ENCODE measurements at regions not wholly inside any gene's neighbourhood (a gene's known extent, or its start where the extent isn't known, plus 50 kb on each side); places are given as distances from the start of the nearest gene placed in this dataset.

DNA sequence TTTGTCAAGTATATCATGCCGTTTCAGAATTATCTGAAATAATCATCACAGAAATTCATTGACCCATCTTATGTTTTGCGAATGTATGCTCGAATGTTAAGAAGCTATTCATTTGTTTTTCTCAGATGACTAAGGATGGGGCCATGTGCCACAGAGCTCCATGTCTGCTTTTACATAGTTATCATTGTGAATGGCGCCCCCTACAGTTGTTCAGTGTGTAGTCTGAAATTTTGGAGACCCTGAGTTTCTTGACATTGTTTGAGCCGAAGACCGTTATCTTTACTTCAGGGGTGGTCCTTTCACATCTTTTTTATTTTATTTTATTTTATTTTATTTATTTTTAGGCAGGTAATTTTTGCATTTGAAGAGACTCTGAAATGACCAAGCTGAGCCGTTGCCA lies 972.0 kb upstream of the RBFOX1 start:
- DNase-seq: no peak

DNA sequence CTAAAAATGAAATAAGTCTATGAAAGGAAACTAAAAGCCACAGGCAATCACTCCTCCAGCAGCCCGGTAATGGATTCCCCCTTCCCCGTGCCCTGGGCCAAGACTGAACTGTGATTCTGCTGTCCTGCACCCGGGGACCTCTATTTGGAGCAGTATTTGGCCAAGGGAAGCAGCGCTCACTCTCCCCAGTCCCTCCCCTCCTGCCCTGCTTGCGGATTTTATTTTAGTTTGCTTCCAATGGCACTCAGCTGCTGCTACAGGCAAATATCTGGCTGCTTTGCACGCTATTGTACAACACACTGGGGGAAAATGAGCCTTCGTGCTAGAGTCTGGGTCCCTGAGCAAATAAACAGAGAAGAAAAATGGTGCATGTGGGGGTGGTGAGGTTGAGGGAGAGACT lies 975.7 kb upstream of the RBFOX1 start:
- DNase-seq: no peak

DNA sequence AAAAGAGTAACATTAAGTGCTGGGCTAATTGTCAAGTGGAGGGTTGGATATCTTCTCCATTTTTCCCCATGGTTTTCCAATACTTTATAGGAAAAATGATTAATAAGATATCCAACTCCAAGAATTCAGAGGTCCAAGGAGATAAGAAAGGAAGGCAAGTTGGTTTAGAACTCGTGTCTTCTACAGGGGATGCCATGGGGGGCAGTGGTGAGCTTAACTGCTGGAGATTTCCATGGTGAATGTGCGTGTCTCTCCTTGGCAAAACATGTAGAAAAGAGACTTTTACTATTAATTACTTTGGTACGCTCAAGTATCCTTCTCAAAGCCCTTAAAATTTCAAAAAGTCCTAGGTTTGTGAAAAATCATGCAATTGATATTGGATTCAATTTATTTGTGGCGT lies 982.9 kb upstream of the RBFOX1 start:
- DNase-seq: no peak

DNA sequence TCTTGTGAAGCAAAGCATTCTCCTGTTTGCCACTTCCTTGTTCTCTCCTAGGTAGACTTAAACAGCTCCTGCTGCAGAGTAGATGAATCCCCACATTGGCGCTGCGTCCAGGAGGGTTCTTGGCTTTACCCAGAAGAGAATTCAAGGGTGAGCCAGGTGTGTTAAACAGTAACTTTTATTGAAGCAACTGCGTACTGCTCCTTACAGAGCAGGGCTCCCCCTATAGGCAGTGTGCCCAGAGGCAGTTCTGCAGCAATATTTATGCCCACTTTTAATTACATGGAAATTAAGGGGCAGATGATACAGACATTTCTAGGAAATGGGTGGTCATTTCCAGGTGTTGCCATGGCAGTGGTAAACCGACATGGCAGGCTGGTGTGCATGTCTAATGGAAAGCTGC lies 987.6 kb upstream of the RBFOX1 start:
- DNase-seq: no peak

DNA sequence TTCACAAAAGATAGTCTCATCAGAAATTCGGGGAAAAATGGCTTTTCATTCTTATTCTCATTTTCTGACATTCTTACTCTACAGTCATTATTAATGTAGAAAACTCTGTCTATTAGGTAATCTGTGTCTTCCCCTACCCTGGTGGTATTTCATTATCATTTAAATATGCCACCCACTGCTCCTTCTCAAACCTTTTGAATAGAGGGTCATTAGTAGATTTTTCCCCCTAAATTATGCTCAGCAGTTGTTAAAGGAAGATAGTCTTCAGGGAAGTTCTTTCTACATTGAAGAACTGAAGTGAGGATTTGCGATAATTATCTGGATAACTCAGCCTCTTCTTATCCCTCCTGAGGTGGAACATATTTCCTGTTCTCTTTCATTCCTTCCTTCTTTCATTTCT lies 989.5 kb upstream of the RBFOX1 start:
- DNase-seq: no peak

DNA sequence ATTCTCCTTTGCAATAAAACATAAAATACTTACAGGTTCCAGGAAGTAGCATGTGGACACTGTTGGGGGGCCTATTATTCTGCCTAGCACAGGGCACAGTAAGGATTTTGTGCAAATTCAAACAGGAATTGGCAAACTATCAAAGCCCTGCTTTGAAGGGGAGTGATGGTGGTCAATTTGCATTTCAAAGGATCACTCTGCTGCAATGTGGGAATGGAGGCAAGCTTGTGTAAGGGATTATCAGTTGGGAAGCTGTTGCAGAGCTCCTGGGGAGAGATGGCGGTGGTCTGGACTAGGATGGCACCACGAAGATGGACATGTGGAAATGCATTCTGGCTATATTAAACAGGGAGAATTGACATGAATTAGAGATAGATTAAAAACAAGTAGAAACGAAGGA lies 990.7 kb upstream of the RBFOX1 start:
- no peak for DNase-seq

- DNase-seq: no peak
Observed at GRCh38 chr16:6335072-6335471, 997.6 kb upstream of the RBFOX1 start.

DNA sequence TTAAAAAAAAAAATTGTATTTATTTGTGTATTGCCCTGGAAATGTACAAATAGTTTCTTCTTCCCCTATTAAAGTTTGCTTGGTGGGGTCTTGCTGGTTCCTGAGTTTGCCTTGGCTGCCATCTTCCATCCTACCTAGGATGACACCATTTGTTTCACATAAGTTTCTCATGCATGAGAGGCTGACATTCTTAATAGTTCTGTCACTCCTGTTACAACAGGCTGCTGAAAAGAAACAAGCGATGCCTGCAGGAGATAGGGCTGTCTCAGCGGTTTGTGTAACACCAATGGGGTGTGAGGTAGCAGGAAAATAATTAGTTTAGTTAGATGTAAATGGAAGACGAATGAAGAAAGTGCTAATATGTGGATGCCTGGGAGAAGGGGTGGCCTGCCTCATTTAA lies 1000.9 kb upstream of the RBFOX1 start:
- no peak for DNase-seq

DNA sequence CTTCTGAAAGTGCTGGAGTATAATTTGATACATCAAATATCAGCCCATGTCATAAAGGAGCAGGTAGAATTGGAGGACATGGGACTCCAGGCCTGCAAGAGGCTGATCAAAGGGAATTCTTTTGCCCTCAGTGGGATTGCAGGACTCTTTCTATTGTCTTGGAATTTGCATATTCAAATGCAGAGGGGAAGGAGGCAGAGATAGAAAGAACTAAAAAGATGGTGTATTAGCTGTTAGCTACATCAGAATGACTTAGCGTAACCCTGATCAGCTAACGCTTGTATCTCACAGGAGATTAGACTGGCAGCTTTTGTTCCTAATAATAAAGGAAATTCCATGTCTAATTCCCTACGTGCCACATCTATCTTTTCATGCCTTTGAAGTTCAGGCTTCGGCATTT lies 1014.7 kb upstream of the RBFOX1 start:
- no peak for DNase-seq

- no peak for DNase-seq
Observed at GRCh38 chr16:6309271-6309670, 1023.4 kb upstream of the RBFOX1 start.

GRCh38 chr16:6308176-6308575 lies 1024.5 kb upstream of the RBFOX1 start:
- DNase-seq: no peak

GRCh38 chr16:6300523-6300922 lies 1032.1 kb upstream of the RBFOX1 start:
- DNase-seq: no peak

DNA sequence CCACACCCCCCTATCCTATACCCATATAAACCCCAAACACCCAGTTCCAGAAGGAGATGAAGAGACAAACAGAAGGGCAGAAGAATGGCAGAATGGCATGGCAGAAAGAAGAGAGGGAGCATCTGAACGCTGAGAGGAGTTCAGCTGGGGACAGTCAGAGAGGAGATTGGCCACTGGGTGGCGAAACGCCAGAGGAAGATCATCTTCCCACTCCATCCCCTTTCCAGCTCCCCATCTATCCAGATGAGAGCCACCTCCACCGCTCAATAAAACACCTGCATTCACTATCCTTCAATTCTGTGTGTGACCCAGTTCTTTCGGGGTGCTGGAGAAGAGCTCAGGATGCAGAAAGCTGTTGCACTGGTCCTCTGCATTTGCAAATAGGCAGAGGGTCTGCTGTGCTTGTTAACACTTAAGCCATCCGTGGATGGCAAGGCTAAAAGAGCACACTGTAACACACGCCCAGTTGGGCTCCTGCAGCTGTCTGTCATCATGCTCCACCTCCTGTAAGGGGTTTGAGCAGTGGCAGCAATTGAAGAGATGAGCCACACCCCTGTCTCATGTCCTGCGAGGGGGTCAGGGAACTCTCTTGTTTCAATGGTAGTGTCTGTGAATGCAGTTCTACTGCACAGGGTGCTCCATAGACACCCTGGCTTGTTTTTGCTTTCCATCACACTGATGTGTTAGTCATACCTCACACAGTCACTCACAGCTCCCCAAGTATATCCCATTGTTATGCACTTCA lies 1034.8 kb upstream of the RBFOX1 start:
- DNase-seq: no peak

DNA sequence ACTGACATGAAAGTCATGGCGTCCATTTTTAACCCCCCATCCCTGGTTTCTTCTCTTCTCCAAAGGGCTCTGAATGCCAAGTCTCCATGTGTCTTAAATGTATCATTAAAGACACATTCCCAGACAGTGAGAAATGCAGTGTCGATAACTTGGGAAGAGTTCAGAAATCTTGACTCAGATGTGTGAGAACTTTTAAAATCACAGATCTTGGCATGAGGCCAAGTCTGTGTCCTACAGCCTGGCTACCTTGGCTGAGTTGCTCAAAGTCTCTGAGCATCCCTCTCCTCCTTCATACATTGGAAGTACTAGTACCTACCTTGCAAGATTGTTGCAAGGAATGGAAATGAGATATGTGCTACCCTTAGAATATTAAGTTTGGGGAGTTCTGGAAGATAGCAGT lies 1046.5 kb upstream of the RBFOX1 start:
- no peak for DNase-seq

GRCh38 chr16:6284731-6285130 lies 1047.9 kb upstream of the RBFOX1 start:
- DNase-seq: no peak

DNA sequence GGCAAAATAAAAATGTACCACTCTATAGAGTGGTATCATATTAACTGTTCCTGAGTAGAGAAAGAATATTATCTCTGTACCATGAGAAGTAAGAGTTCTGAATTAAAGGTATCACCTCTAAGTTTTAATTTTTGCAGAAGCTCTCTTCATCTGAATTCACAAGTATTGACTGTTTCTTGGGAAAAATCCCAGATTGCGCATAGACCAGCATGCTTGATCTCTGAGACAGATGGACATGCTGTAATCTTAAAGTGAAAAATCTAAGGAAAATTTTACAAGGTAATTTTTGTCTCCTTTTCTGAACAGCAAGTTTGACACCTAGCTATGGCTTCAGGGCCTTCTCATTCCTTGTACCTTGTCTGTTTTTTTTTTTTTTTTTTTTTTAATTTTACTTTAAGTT lies 1050.7 kb upstream of the RBFOX1 start:
- no peak for DNase-seq

DNA sequence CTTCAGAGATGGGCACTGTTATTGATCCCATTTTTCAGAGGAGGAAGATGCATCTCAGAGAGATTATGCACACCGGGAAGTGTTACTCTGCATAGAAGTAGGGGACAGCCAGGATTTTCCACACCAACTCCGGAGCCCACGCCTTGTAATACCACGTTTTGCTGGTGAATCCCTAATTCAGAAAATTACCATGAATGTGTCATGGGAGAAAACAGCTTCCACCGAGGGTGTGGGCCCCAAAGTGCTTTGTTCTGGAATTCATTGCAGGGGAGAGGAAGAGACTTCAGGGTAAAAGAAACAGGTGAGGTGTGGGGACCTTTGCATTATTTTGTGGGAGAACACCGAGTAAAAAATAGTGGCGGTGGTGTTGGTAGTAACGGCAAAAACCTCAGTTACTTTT lies 1051.4 kb upstream of the RBFOX1 start:
- no peak for DNase-seq

GRCh38 chr16:6280055-6280454 lies 1052.6 kb upstream of the RBFOX1 start:
- no peak for DNase-seq

GRCh38 chr16:6279286-6279685 lies 1053.4 kb upstream of the RBFOX1 start:
- no peak for DNase-seq

- no peak for DNase-seq
Observed at GRCh38 chr16:6274351-6274750, 1058.3 kb upstream of the RBFOX1 start.

DNA sequence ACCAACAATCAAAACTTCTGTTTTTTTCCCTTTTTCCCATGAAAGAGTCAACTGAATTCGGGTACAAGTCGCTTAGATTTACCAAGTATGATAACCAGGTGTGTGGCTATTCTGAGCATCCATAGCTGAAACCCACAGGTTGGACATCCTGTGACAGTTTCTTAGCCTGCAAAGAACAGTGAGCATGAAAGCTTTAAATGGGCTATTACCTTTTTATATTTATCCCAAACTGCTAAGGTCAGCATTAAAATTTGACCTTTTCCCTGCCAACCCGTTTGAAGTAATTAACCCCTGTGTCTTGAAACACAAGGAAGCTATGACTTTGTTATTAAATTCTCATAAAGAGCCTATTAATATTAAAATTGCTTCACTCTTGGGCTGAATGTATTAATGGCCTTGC lies 1065.0 kb upstream of the RBFOX1 start:
- no peak for DNase-seq

DNA sequence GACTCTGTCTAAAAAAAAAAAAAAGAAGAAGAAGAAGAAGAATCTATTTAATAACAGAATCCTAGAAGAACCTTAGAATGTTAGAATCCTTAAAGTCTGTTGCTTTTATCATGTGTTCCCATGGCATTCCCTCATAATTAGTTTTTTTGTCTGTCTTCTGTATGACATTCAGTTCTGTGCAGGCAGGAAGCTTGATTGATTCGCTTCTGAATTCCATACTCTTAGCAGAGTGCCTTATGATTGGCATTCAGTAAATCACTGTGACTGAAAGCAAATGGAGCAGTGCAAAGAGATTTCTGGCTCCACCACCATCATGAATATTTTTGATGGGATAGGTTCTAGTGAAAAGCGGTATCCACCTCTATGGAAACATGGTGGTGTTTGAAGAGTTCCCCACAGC lies 1065.9 kb upstream of the RBFOX1 start:
- DNase-seq: no peak

GRCh38 chr16:6265968-6266367 lies 1066.7 kb upstream of the RBFOX1 start:
- DNase-seq: no peak

DNA sequence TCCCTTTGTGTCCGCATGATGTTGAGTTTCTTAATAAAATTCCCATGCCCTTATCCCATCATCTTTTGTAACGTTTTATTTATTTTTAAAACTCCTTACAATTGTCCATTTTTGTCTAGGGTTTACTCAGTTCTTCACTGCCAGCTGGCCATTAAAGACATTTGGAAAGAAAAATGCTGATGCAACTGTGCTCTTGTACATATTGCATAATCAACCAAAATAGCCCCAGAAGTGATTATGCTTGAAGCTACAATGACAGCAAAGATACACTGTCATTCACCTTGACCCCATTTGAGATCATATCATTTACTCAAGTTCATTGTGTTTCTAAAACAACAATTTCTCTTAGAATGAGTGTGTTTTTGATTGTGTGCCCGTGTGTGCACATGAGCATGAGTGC lies 1074.6 kb upstream of the RBFOX1 start:
- no peak for DNase-seq

GRCh38 chr16:6252541-6252940 lies 1080.1 kb upstream of the RBFOX1 start:
- DNase-seq: no peak

GRCh38 chr16:6250511-6250910 lies 1082.1 kb upstream of the RBFOX1 start:
- DNase-seq: no peak
